WERI-Rb-1 (cell line): ENCODE measurements at regions not wholly inside any gene's neighbourhood (a gene's known extent, or its start where the extent isn't known, plus 50 kb on each side); places are given as distances from the start of the nearest gene placed in this dataset.

Experiments used
- DNase-seq: peaks from one replicate; pipeline ENCODE4 v3.0.0-alpha.2; 2020
- H3K27ac ChIP-seq: fragments of 250-450 bp; sonication (Bioruptor Pico); 2 replicates; pipeline ENCODE4 v1.5.1; 2020; ENCODE audit warnings: mild to moderate bottlenecking, moderate library complexity
- H3K27me3 ChIP-seq: fragments of 250-450 bp; sonication (Bioruptor Pico); 2 replicates; pipeline ENCODE4 v1.5.1; 2021; ENCODE audit warnings: mild to moderate bottlenecking, low read depth, moderate library complexity; ENCODE audit not compliant: insufficient read depth, severe bottlenecking
- H3K36me3 ChIP-seq: fragments of 250-450 bp; sonication (Bioruptor Pico); 2 replicates; pipeline ENCODE4 v1.5.1; 2020; ENCODE audit warnings: mild to moderate bottlenecking, moderate library complexity
- H3K4me3 ChIP-seq: 2 replicates; pipeline ENCODE4 v1.5.1; 2011; ENCODE audit warnings: low read depth, mild to moderate bottlenecking, control low read depth, low read length
- H3K9me3 ChIP-seq: fragments of 250-450 bp; sonication (Bioruptor Pico); 2 replicates; pipeline ENCODE4 v1.5.1; 2021; ENCODE audit warnings: mild to moderate bottlenecking, moderate library complexity; ENCODE audit not compliant: severe bottlenecking
- TF ChIP-seq, protein P1 (sequence below): IDR thresholded peaks from 2 replicates; pipeline ENCODE4 v1.5.1; 2011; ENCODE audit warnings: low read depth, mild to moderate bottlenecking, control low read depth, inconsistent platforms, low read length

DNA sequence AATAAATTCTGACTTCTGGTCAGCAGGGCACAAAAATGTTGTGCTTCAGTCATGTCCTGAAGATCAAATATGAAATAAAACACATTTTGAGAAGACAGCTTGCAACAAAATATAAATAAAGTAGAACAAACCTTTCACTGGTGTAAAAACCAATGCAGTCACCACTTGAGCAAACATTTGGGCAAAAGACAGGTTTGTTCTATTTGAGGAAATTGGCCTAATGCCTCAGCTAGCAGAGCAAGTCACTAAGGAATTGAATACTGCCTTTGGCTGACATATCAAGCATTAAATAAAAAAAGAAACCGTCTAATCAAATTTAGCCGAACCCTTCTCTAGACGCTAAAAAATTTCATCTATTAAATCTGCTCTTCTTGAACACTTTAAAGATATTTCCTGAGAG is 475.4 kb upstream of the CNTN3 start:
- Histone ChIP-seq H3K4me3 (no peak overlapping the region), H3K27ac (no peak overlapping the region), H3K9me3 (no peaks in the 10 kb centered on the region), H3K27me3 (no peaks in the 10 kb centered on the region), H3K36me3 (no peaks in the 10 kb centered on the region)
- DNase-seq = no peak
- TF ChIP-seq, protein P1, sequence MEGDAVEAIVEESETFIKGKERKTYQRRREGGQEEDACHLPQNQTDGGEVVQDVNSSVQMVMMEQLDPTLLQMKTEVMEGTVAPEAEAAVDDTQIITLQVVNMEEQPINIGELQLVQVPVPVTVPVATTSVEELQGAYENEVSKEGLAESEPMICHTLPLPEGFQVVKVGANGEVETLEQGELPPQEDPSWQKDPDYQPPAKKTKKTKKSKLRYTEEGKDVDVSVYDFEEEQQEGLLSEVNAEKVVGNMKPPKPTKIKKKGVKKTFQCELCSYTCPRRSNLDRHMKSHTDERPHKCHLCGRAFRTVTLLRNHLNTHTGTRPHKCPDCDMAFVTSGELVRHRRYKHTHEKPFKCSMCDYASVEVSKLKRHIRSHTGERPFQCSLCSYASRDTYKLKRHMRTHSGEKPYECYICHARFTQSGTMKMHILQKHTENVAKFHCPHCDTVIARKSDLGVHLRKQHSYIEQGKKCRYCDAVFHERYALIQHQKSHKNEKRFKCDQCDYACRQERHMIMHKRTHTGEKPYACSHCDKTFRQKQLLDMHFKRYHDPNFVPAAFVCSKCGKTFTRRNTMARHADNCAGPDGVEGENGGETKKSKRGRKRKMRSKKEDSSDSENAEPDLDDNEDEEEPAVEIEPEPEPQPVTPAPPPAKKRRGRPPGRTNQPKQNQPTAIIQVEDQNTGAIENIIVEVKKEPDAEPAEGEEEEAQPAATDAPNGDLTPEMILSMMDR = no peak

DNA sequence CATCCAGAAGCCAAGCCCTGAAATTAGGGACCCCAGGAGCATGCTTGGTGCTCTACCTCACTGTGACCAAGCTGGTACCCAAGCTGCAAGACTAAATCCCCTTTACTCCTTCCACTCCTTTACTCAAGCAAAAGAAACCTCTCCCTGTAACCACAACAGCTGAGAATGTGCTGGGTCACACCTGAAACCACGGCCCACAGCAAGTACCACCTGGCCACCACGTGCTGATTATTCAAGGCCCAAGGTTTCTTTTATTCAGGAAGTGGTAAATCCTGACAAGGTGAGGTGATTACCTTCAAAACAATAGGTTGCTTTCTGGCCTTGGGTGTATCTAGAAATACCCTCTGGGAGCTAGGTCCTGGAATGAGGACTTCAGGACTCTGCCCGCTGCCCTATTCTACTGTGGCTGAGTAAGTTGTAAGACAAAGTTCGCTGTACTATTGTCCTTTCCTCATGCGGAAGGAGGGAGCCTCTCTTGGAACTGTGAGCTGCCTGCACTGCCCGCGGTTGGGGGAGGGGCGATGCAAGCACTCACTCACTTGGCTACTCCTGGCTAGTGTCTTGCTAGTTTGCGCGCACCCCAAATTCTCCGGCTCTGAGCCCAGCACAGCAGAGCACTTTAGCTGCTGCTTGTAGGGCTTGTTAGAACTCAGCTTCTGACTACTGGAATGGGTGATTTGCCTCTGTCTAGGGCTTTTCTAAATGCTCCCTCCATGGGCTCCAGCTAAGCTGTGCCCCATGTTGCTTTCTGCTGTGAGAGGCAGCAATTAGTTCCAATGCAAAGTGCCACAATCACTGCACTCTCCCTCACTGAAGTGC is 487.1 kb upstream of the CNTN3 start:
- Histone ChIP-seq H3K36me3 (no peaks in the 10 kb centered on the region), H3K27ac (no peak overlapping the region), H3K27me3 (no peaks in the 10 kb centered on the region), H3K9me3 (peaks cover 4% of the 10 kb centered on the region), H3K4me3 (no peak overlapping the region)
- TF ChIP-seq, protein P1 = no peak
- DNase-seq = no peak

DNA sequence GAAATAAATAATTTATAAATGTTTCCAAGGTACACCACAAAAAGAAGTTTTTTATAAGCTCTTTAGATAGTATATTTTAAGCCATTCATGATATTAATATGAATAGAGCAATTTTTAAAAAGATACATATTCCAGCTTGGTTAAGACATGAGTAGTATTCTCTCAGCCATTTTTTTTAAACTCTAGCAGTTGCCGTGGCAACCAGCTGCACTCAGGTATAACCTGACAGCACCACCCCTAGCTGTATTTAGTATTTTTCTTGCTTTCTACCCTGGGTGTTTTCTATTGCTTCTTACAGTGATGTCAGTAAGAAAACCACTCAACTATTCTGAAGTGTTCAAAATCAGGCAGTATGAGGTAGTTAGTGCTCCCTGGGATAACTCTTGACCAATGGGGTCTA is 496.3 kb upstream of the CNTN3 start:
- no peak for DNase-seq
- H3K27ac ChIP-seq = no peak overlapping the region
- TF ChIP-seq, protein P1 = no peak
- no peaks in the 10 kb centered on the region for H3K27me3 ChIP-seq
- H3K36me3 ChIP-seq = no peaks in the 10 kb centered on the region
- no peaks in the 10 kb centered on the region for H3K9me3 ChIP-seq
- no peak overlapping the region for H3K4me3 ChIP-seq

GRCh38 chr3:75115695-75116094 is 501.2 kb upstream of the CNTN3 start:
- TF ChIP-seq, protein P1 = no peak
- Histone ChIP-seq H3K27ac (no peak overlapping the region), H3K4me3 (no peak overlapping the region)

GRCh38 chr3:75118779-75119178 is 504.3 kb upstream of the CNTN3 start:
- TF ChIP-seq, protein P1 = no peak

More at GRCh38 chr3:75115695-75116094, 501.2 kb upstream of the CNTN3 start:
- DNase-seq = no peak
- H3K27me3 ChIP-seq = no peaks in the 10 kb centered on the region
- no peaks in the 10 kb centered on the region for H3K36me3 ChIP-seq
- H3K9me3 ChIP-seq = no peaks in the 10 kb centered on the region

GRCh38 chr3:75126556-75126955 is 512.1 kb upstream of the CNTN3 start:
- no peak overlapping the region for H3K4me3 ChIP-seq
- TF ChIP-seq, protein P1 = no peak
- DNase-seq = no peak
- no peaks in the 10 kb centered on the region for H3K9me3 ChIP-seq
- no peaks in the 10 kb centered on the region for H3K36me3 ChIP-seq
- H3K27ac ChIP-seq = no peak overlapping the region
- H3K27me3 ChIP-seq = no peaks in the 10 kb centered on the region

More at GRCh38 chr3:75118779-75119178, 504.3 kb upstream of the CNTN3 start:
- H3K36me3 ChIP-seq = no peaks in the 10 kb centered on the region
- no peaks in the 10 kb centered on the region for H3K27me3 ChIP-seq
- no peak for DNase-seq
- no peak overlapping the region for H3K4me3 ChIP-seq
- H3K9me3 ChIP-seq = no peaks in the 10 kb centered on the region
- no peak overlapping the region for H3K27ac ChIP-seq
